ENCODE measurements at regions not wholly inside any gene's neighbourhood (a gene's known extent, or its start where the extent isn't known, plus 50 kb on each side); places are given as distances from the start of the nearest gene placed in this dataset.

DNA sequence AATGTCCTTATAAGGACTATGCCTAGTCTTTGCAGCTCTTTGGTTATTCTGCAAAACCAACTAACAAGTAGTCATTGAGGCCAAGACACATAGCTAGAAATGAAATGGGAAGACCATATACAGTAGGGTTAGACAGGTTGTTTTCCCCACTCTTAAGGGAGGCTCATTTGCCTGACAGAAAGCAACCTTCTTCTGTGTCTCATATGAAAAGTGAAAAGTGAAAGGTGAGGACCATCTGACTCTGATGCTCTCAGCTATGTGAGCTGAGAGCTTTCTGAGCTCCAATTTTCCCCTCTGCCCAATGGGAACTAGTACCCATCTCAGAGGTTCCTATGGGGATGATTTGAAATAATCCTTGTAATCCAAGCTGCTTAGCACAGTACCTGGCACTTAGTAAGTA is 142.0 kb upstream of the BDNF start:
- H3K4me2 ChIP-seq (ENCODE audit: extremely low read depth, insufficient read depth, low read length), result no peak overlapping the region
- H3K9me3 ChIP-seq (ENCODE audit: control insufficient read depth, insufficient read depth, low read depth, low read length), result no peaks in the 10 kb centered on the region
- no peak overlapping the region for H3K9ac ChIP-seq (ENCODE audit: insufficient read depth, low read length)
- H3K79me2 ChIP-seq (ENCODE audit: control insufficient read depth, insufficient read depth, low read length), result no peaks in the 10 kb centered on the region
- TF ChIP-seq, protein P1, sequence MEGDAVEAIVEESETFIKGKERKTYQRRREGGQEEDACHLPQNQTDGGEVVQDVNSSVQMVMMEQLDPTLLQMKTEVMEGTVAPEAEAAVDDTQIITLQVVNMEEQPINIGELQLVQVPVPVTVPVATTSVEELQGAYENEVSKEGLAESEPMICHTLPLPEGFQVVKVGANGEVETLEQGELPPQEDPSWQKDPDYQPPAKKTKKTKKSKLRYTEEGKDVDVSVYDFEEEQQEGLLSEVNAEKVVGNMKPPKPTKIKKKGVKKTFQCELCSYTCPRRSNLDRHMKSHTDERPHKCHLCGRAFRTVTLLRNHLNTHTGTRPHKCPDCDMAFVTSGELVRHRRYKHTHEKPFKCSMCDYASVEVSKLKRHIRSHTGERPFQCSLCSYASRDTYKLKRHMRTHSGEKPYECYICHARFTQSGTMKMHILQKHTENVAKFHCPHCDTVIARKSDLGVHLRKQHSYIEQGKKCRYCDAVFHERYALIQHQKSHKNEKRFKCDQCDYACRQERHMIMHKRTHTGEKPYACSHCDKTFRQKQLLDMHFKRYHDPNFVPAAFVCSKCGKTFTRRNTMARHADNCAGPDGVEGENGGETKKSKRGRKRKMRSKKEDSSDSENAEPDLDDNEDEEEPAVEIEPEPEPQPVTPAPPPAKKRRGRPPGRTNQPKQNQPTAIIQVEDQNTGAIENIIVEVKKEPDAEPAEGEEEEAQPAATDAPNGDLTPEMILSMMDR (conservative IDR thresholded peaks at IDR 0.05 in 1 of 2, IDR thresholded peaks at IDR 0.05 in 1 of 2; ENCODE audit: low read depth in 1 of 2, low read length in 2 of 2), result no peak
- TF ChIP-seq EZH2 (IDR thresholded peaks at IDR 0.05; ENCODE audit: low read length, missing control alignments), result no peak
- H3K36me3 ChIP-seq (ENCODE audit: control insufficient read depth, insufficient read depth, low read length), result no peaks in the 10 kb centered on the region
- no peaks in the 10 kb centered on the region for H3K4me1 ChIP-seq (ENCODE audit: control insufficient read depth, extremely low read depth, insufficient read depth, low read length)
- H2AFZ ChIP-seq (ENCODE audit: low read length), result no peak overlapping the region
- peaks cover 2% of the 10 kb centered on the region for H3K27me3 ChIP-seq (ENCODE audit: control insufficient read depth, insufficient read depth, low read length)
- no peaks in the 10 kb centered on the region for H4K20me1 ChIP-seq (ENCODE audit: control insufficient read depth, extremely low read depth, insufficient read depth, low read length)
- H3K27ac ChIP-seq (ENCODE audit: insufficient read depth, low read length), result no peak overlapping the region
- H3K4me3 ChIP-seq (replicated peaks in 1 of 4; ENCODE audit: control extremely low read depth in 1 of 4, insufficient read depth in 1 of 4, low read depth in 3 of 4, low read length in 4 of 4), result no peak overlapping the region
- DNase-seq (ENCODE audit: low read depth in 2 of 2), result no peak

DNA sequence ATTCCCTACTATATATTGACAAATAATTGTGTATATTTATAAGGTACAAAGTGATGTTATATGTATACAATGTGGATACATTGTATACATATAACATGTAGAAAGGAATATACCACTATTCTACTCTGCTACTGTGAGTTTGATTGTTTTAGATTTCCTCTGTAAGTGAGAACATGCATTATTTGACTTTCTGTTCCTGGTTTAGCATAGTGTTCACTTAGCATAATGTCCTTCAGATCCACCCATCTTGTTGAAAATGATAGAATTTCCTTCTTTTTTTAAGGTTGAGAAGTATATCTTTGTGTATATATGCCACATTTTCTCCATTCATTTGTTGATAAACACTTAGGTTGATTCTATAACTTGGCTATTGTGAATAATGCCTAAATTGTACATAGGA is 140.8 kb upstream of the BDNF start:
- no peaks in the 10 kb centered on the region for H3K36me3 ChIP-seq (ENCODE audit: control insufficient read depth, insufficient read depth, low read length)
- no peak overlapping the region for H2AFZ ChIP-seq (ENCODE audit: low read length)
- no peaks in the 10 kb centered on the region for H3K27me3 ChIP-seq (ENCODE audit: control insufficient read depth, insufficient read depth, low read length)
- DNase-seq (ENCODE audit: low read depth in 2 of 2), result no peak
- H3K9me3 ChIP-seq (ENCODE audit: control insufficient read depth, insufficient read depth, low read depth, low read length), result no peaks in the 10 kb centered on the region
- no peaks in the 10 kb centered on the region for H4K20me1 ChIP-seq (ENCODE audit: control insufficient read depth, extremely low read depth, insufficient read depth, low read length)
- no peak overlapping the region for H3K4me2 ChIP-seq (ENCODE audit: extremely low read depth, insufficient read depth, low read length)
- H3K9ac ChIP-seq (ENCODE audit: insufficient read depth, low read length), result no peak overlapping the region
- H3K4me3 ChIP-seq (replicated peaks in 1 of 4; ENCODE audit: control extremely low read depth in 1 of 4, insufficient read depth in 1 of 4, low read depth in 3 of 4, low read length in 4 of 4), result no peak overlapping the region
- no peaks in the 10 kb centered on the region for H3K4me1 ChIP-seq (ENCODE audit: control insufficient read depth, extremely low read depth, insufficient read depth, low read length)
- TF ChIP-seq, protein P1 (conservative IDR thresholded peaks at IDR 0.05 in 1 of 2, IDR thresholded peaks at IDR 0.05 in 1 of 2; ENCODE audit: low read depth in 1 of 2, low read length in 2 of 2), result no peak
- TF ChIP-seq EZH2 (IDR thresholded peaks at IDR 0.05; ENCODE audit: low read length, missing control alignments), result no peak
- no peak overlapping the region for H3K27ac ChIP-seq (ENCODE audit: insufficient read depth, low read length)
- H3K79me2 ChIP-seq (ENCODE audit: control insufficient read depth, insufficient read depth, low read length), result no peaks in the 10 kb centered on the region

DNA sequence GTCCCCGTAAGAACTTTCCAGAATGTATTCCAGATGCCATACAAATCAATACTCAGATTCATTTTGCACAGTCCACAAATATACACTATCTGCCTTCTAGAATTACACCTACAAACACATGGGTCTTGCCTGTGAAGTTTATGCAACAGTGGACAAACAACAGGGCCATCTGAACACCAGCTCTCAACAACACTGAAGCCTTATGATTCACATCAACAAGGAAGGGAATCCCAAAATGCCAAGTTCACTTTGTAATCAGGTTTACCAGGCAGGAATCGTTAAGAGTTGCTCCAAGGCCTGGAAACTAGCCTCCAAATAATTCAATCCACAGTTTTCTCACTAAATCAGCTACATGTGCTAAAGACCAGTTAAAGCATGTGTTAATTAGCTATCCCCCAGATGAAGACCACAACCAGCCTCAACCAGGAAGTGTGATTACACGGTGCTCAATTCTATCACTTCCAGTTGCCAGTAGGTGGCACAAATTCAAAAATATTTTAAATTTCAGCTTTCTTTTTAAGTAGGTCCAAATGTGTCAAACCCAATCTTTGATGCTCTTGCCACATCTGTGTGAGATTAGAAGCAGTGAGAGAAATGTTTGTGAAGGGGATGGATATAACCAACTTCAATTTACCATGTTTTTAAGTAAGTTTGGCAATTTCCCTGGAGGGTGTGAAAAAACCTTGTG is 139.1 kb upstream of the BDNF start:
- Histone ChIP-seq H3K27me3 (ENCODE audit: control insufficient read depth, insufficient read depth, low read length) (no peaks in the 10 kb centered on the region), H3K36me3 (ENCODE audit: control insufficient read depth, insufficient read depth, low read length) (no peaks in the 10 kb centered on the region), H3K4me3 (replicated peaks in 1 of 4; ENCODE audit: control extremely low read depth in 1 of 4, insufficient read depth in 1 of 4, low read depth in 3 of 4, low read length in 4 of 4) (no peak overlapping the region), H3K4me2 (ENCODE audit: extremely low read depth, insufficient read depth, low read length) (no peak overlapping the region), H3K9ac (ENCODE audit: insufficient read depth, low read length) (no peak overlapping the region), H3K27ac (ENCODE audit: insufficient read depth, low read length) (no peak overlapping the region), H3K79me2 (ENCODE audit: control insufficient read depth, insufficient read depth, low read length) (no peaks in the 10 kb centered on the region), H4K20me1 (ENCODE audit: control insufficient read depth, extremely low read depth, insufficient read depth, low read length) (no peaks in the 10 kb centered on the region), H3K9me3 (ENCODE audit: control insufficient read depth, insufficient read depth, low read depth, low read length) (no peaks in the 10 kb centered on the region), H2AFZ (ENCODE audit: low read length) (no peak overlapping the region), H3K4me1 (ENCODE audit: control insufficient read depth, extremely low read depth, insufficient read depth, low read length) (no peaks in the 10 kb centered on the region)
- TF ChIP-seq, protein P1 (conservative IDR thresholded peaks at IDR 0.05 in 1 of 2, IDR thresholded peaks at IDR 0.05 in 1 of 2; ENCODE audit: low read depth in 1 of 2, low read length in 2 of 2), result peak in 1 of 2 donors; percentile 48
- TF ChIP-seq EZH2 (IDR thresholded peaks at IDR 0.05; ENCODE audit: low read length, missing control alignments), result no peak
- peak; percentile 27 to 38 for DNase-seq (ENCODE audit: low read depth in 2 of 2)

Data from fibroblast of lung (primary cell).